CD14-positive monocyte (primary cell): ENCODE measurements at regions not wholly inside any gene's neighbourhood (a gene's known extent, or its start where the extent isn't known, plus 50 kb on each side); places are given as distances from the start of the nearest gene placed in this dataset.

Experiments
- DNase-seq, 3 donors: peaks; one replicate each; pipeline ENCODE4 v3.0.0-alpha.2; 2011 to 2022
- H2AFZ ChIP-seq: 2 replicates; pipeline ENCODE4 v1.6.0; 2012; ENCODE audit warnings: mild to moderate bottlenecking, low read depth, low read length, inconsistent platforms; ENCODE audit not compliant: insufficient read depth, poor library complexity, severe bottlenecking
- H3K27ac ChIP-seq, 2 donors: 1 replicate in 1 of 2; 2 replicates in 1 of 2; pipeline ENCODE4 v1.5.1; 2012 to 2013; ENCODE audit warnings: low read length in 2 of 2, control low read depth in 1 of 2, inconsistent platforms in 1 of 2, low read depth in 1 of 2, mild to moderate bottlenecking in 1 of 2
- H3K27me3 ChIP-seq, 2 donors: one replicate each; pipeline versions ENCODE4 v1.6.0 to v1.6.1; 2011 to 2013; ENCODE audit warnings: low read length in 2 of 2; ENCODE audit not compliant: control insufficient read depth in 2 of 2, insufficient read depth in 2 of 2
- H3K36me3 ChIP-seq, 2 donors: replicated peaks in 1 of 2; 1 replicate in 1 of 2; 2 replicates in 1 of 2; pipeline versions ENCODE4 v1.5.1 to v1.6.1; 2012 to 2013; ENCODE audit warnings: low read length in 2 of 2, control low read depth in 1 of 2, inconsistent platforms in 1 of 2, mild to moderate bottlenecking in 1 of 2; ENCODE audit not compliant: insufficient read depth in 2 of 2, control insufficient read depth in 1 of 2
- H3K4me1 ChIP-seq, 2 donors: 1 replicate in 1 of 2; 2 replicates in 1 of 2; pipeline versions ENCODE4 v1.5.1 to v1.6.1; 2012 to 2013; ENCODE audit warnings: low read length in 2 of 2, control low read depth in 1 of 2, inconsistent platforms in 1 of 2, mild to moderate bottlenecking in 1 of 2, moderate library complexity in 1 of 2; ENCODE audit not compliant: insufficient read depth in 2 of 2, control insufficient read depth in 1 of 2
- H3K4me2 ChIP-seq: replicated peaks from 2 replicates; pipeline ENCODE3; 2012; ENCODE audit warnings: low read length, moderate library complexity, mild to moderate bottlenecking; ENCODE audit not compliant: poor library complexity, severe bottlenecking; ENCODE audit errors: extremely low read depth
- H3K4me3 ChIP-seq, 3 experiments: fragments of 200-600 bp in 1 of 3; sonication (generic) in 1 of 3; replicated peaks in 1 of 3; 1 replicate in 2 of 3; 2 replicates in 1 of 3; pipeline ENCODE4 v1.5.1; 2011 to 2013; ENCODE audit warnings: low read length in 3 of 3, mild to moderate bottlenecking in 3 of 3, control low read depth in 2 of 3, low read depth in 2 of 3, inconsistent platforms in 1 of 3, moderate library complexity in 1 of 3
- H3K79me2 ChIP-seq: 2 replicates; pipeline ENCODE4 v1.6.0; 2012; ENCODE audit warnings: mild to moderate bottlenecking, control low read depth, inconsistent platforms, low read length, moderate library complexity; ENCODE audit not compliant: insufficient read depth
- H3K9ac ChIP-seq: 2 replicates; pipeline ENCODE4 v1.6.0; 2017; ENCODE audit warnings: low read length, mild to moderate bottlenecking; ENCODE audit not compliant: insufficient read depth, poor library complexity, severe bottlenecking
- H3K9me3 ChIP-seq, 2 donors: replicated peaks in 1 of 2; 1 replicate in 1 of 2; 2 replicates in 1 of 2; pipeline versions ENCODE4 v1.5.1 to v1.6.1; 2012 to 2013; ENCODE audit warnings: low read length in 2 of 2, control low read depth in 1 of 2; ENCODE audit not compliant: control insufficient read depth in 1 of 2, insufficient read depth in 1 of 2
- H4K20me1 ChIP-seq: 2 replicates; pipeline ENCODE4 v1.6.0; 2012; ENCODE audit warnings: mild to moderate bottlenecking, low read length, control low read depth, moderate library complexity; ENCODE audit not compliant: insufficient read depth
- H3K27ac Mint-ChIP-seq, 7 donors: one replicate each; pipeline ENCODE4 v1.8.0; 2020; ENCODE audit warnings: mild to moderate bottlenecking in 7 of 7, mixed read lengths in 7 of 7, moderate library complexity in 6 of 7, inconsistent platforms in 2 of 7
- H3K27me3 Mint-ChIP-seq, 3 donors: one replicate each; pipeline ENCODE4 v1.8.0; 2021 to 2022; ENCODE audit warnings: low read depth in 3 of 3, mild to moderate bottlenecking in 3 of 3, mixed read lengths in 3 of 3, moderate library complexity in 3 of 3, inconsistent platforms in 1 of 3
- H3K36me3 Mint-ChIP-seq, 2 donors: one replicate each; pipeline ENCODE4 v1.8.0; 2020; ENCODE audit warnings: mixed read lengths in 2 of 2, inconsistent platforms in 1 of 2, mild to moderate bottlenecking in 1 of 2
- H3K4me1 Mint-ChIP-seq: one replicate; pipeline ENCODE4 v1.8.0; 2020; ENCODE audit warnings: mild to moderate bottlenecking, mixed read lengths
- H3K4me3 Mint-ChIP-seq, 2 donors: one replicate each; pipeline ENCODE4 v1.8.0; 2020; ENCODE audit warnings: mild to moderate bottlenecking in 2 of 2, mixed read lengths in 2 of 2, moderate library complexity in 1 of 2
- H3K9me3 Mint-ChIP-seq, 7 donors: one replicate each; pipeline ENCODE4 v1.8.0; 2020 to 2022; ENCODE audit warnings: mixed read lengths in 7 of 7, mild to moderate bottlenecking in 6 of 7, moderate library complexity in 6 of 7, inconsistent platforms in 2 of 7
- CTCF ChIP-seq: fragments of 200-600 bp; IDR thresholded peaks from one replicate; pipeline ENCODE4 v1.8.0; 2022; ENCODE audit warnings: antibody characterized with exemption, mild to moderate bottlenecking
- WGBS: methylation state at CpG from one replicate; pipeline ENCODE4 v1.1.5; 2013; ENCODE audit warnings: missing lambda C conversion rate; ENCODE audit not compliant: insufficient coverage; 5-methylcytosine and 5-hydroxymethylcytosine counted together
- intact Hi-C, 2 donors: fragments of 100-400 bp; cut with micrococcal nuclease; formaldehyde crosslinking; loops; one replicate each; pipeline versions ENCODE4 v1.15.0 to v1.15.1; 2023

DNA sequence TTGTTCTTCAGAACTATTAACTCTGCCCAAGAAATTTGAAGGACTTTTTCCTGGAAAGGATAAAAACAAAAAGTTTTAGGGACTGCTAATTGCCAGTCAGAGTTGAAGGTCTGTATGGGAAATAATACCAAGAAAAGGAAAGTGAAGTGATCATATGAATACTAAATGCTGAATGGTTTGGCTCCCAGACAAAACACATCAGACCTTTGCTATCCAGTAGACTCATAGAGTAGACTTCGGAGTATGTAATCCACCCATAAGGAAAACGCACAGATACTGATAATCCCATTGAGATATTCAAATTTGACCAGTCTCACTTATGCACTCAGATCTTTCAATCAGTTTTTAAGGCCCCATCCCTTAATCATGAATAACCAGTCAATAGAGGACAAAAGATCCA, 319.0 kb upstream of the PTGER4 start:
- intact Hi-C loops, result no loop called here
- Histone ChIP-seq H3K4me1 (peaks cover 30 to 34% of the 10 kb centered on the region in 2 donors), H3K9me3 (no peaks in the 10 kb centered on the region), H3K4me2 (no peak overlapping the region), H2AFZ (no peak overlapping the region), H3K36me3 (no peaks in the 10 kb centered on the region), H4K20me1 (no peaks in the 10 kb centered on the region), H3K9ac (no peak overlapping the region), H3K27me3 (no peaks in the 10 kb centered on the region), H3K4me3 (no peak overlapping the region), H3K27ac (no peak overlapping the region), H3K79me2 (no peaks in the 10 kb centered on the region)
- H3K9me3 Mint-ChIP-seq, result peaks cover 0 to 8% (median 3%) of the 10 kb centered on the region in 7 donors
- H3K4me1 Mint-ChIP-seq, result peaks cover 34% of the 10 kb centered on the region
- H3K27ac Mint-ChIP-seq, result no peak overlapping the region
- TF ChIP-seq CTCF, result no peak
- H3K36me3 Mint-ChIP-seq, result peaks cover 0 to 2% of the 10 kb centered on the region in 2 donors
- H3K27me3 Mint-ChIP-seq, result no peaks in the 10 kb centered on the region
- WGBS, result 100% methylated on average over 2 of the region's 2 CpGs
- no peak overlapping the region for H3K4me3 Mint-ChIP-seq
- no peak for DNase-seq

DNA sequence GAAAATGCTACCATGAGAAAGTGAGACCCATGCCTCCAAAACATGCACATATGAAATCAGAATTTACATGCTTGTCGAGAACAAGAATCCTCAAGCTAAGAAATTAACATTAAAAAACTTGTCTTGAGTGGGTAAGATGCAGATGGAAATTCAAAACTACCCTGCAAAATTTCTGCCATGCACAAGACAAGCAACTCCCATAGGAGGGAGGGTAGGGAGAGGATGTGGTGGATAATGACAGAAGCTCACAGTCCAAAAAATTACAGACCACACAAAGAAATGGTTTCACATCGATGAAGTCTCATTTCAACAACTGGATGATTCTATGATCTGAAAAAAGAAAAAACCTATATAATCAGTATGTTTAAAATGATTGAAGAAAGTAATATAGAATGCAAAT, 319.9 kb upstream of the PTGER4 start:
- Histone ChIP-seq H3K4me3 (no peak overlapping the region), H4K20me1 (no peaks in the 10 kb centered on the region), H3K4me1 (peaks cover 28 to 33% of the 10 kb centered on the region in 2 donors), H3K9me3 (no peaks in the 10 kb centered on the region), H2AFZ (no peak overlapping the region), H3K4me2 (no peak overlapping the region), H3K36me3 (no peaks in the 10 kb centered on the region), H3K27me3 (no peaks in the 10 kb centered on the region), H3K79me2 (no peaks in the 10 kb centered on the region), H3K9ac (no peak overlapping the region), H3K27ac (no peak overlapping the region)
- peaks cover 0 to 2% of the 10 kb centered on the region in 2 donors for H3K36me3 Mint-ChIP-seq
- DNase-seq, result no peak
- peaks cover 0 to 8% (median 3%) of the 10 kb centered on the region in 7 donors for H3K9me3 Mint-ChIP-seq
- no peak overlapping the region for H3K4me3 Mint-ChIP-seq
- H3K27me3 Mint-ChIP-seq, result no peaks in the 10 kb centered on the region
- no peak overlapping the region for H3K27ac Mint-ChIP-seq
- TF ChIP-seq CTCF, result no peak
- intact Hi-C loops, result no loop called here
- no CpG with 5 or more reads among the region's 2 CpGs for WGBS
- peaks cover 32% of the 10 kb centered on the region for H3K4me1 Mint-ChIP-seq
